Heart right ventricle (tissue), 16 donors: ENCODE measurements at regions not wholly inside any gene's neighbourhood (a gene's known extent, or its start where the extent isn't known, plus 50 kb on each side); places are given as distances from the start of the nearest gene placed in this dataset.

ENCODE experiments used
- ATAC-seq, 8 donors: fragments of 200-7000 bp; cut with Tn5 transposase; one replicate each; pipeline ENCODE4 v1.9.1; 2020; ENCODE audit warnings: mild to moderate bottlenecking in 8 of 8, moderate library complexity in 8 of 8, moderate number of reproducible peaks in 1 of 8
- DNase-seq, 2 donors: peaks; one replicate each; pipeline ENCODE4 v3.0.0-alpha.2; 2020
- H3K27ac ChIP-seq, 10 donors: fragments of 200-600 bp; sonication (generic) in 2 of 10; one replicate each; pipeline versions ENCODE4 v1.5.0 to v1.8.0; 2020 to 2022; ENCODE audit warnings: mild to moderate bottlenecking in 3 of 10
- H3K27me3 ChIP-seq, 7 donors: fragments of 200-600 bp; one replicate each; pipeline ENCODE4 v1.8.0; 2021 to 2022; ENCODE audit warnings: mild to moderate bottlenecking in 2 of 7
- H3K36me3 ChIP-seq, 9 donors: fragments of 200-600 bp; sonication (generic) in 1 of 9; one replicate each; pipeline versions ENCODE4 v1.5.0 to v1.8.0; 2020 to 2022; ENCODE audit warnings: mild to moderate bottlenecking in 2 of 9
- H3K4me1 ChIP-seq, 9 donors: fragments of 200-600 bp; sonication (generic) in 1 of 9; one replicate each; pipeline versions ENCODE4 v1.5.0 to v1.8.0; 2020 to 2022; ENCODE audit warnings: mild to moderate bottlenecking in 4 of 9
- H3K4me3 ChIP-seq, 10 donors: fragments of 200-600 bp; sonication (generic) in 2 of 10; one replicate each; pipeline versions ENCODE4 v1.5.0 to v1.8.0; 2020 to 2022; ENCODE audit warnings: mild to moderate bottlenecking in 7 of 10, moderate library complexity in 2 of 10
- H3K9me3 ChIP-seq, 11 donors: fragments of 200-600 bp in 10 of 11; sonication (generic) in 2 of 11; one replicate each; pipeline versions ENCODE4 v1.5.0 to v1.8.0; 2013 to 2022; ENCODE audit warnings: mild to moderate bottlenecking in 2 of 11, control low read depth in 1 of 11, moderate library complexity in 1 of 11
- WGBS, 2 donors: extraction: QIAGEN DNeasy Blood & Tissue Kit; methylation state at CpG; one replicate each; pipeline ENCODE4 v1.1.7; 2013; ENCODE audit warnings: inconsistent platforms in 1 of 2; 5-methylcytosine and 5-hydroxymethylcytosine counted together
- intact Hi-C, 10 donors: fragments of 100-400 bp; cut with DNase I; formaldehyde crosslinking; loops; one replicate each; pipeline versions ENCODE4 v1.11.1 to v1.14.2; 2022
- TF ChIP-seq, protein P1 (sequence below), 9 donors: fragments of 200-600 bp; sonication (generic) in 2 of 9; IDR thresholded peaks; one replicate each; pipeline versions ENCODE4 v1.5.0 to v1.8.0; 2021 to 2022; ENCODE audit warnings: antibody characterized with exemption in 9 of 9, mild to moderate bottlenecking in 5 of 9, moderate library complexity in 1 of 9
- donor health status: Arrhythmogenic right ventricular cardiomyopathy.
- donor health status: ischemic (EF 13 %, LVEDD 7.1; RV severe dilation, severe dysfunction).
- donor health status: healthy with polysubstance abuse.
- donor health status: DM: no; HTN: yes; CAD: no.
- donor health status: DM: no; HTN: no; CAD: no.
- donor health status: ischemic (EF 25% LVEDD 6.9; RV normal size, moderate dysfunction).
- donor health status: ischemic (EF 25% LVEDD 5.7; RV mildly dilated, moderate dysfunction).
- donor health status: healthy.
- donor health status: DM: yes; HTN: yes; CAD: no.
- donor health status: Ischemic cardiomyopathy.
- donor health status: ischemic (EF 35%, LVEDD 5.7; RV mildly dilated, moderate dysfunction).
- donor health status: nonischemic (EF 11% LVEDD 7.7; RV severe dilation, severe dysfunction).
- donor health status: DM: yes; HTN: yes; CAD: no.
- donor health status: PGD.
- donor health status: ischemic (EF 29% LVEDD 5.4; RV normal size, mild dysfunction).
- donor health status: nonischemic (EF 23%, LVEDD 6.1; RV moderate dilation, normal function).

DNA sequence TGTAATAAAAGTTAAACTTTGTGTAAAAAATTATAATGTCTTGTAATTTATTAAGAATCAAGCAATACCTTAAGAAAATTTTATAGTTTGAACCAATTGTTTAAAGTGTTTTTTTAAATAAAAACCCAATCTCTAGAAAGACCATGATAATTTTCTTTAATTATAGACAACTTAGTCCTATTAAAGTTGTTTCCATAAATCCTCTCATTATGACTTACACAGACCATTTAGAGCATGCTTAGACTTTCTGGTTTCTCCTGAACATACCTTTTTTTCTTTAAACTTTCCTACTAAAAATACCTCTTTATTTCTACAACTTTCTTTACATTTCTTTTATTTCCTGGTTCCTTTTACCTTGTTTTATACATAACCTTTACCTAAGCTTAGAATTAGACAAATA lies 837.4 kb downstream of the PCDH19 start:
- Histone ChIP-seq H3K27ac (no peak overlapping the region), H3K36me3 (no peaks in the 10 kb centered on the region), H3K9me3 (peaks cover 0 to 52% (median 0%) of the 10 kb centered on the region in 11 donors), H3K27me3 (no peaks in the 10 kb centered on the region), H3K4me1 (no peaks in the 10 kb centered on the region), H3K4me3 (no peak overlapping the region)
- TF ChIP-seq, protein P1, sequence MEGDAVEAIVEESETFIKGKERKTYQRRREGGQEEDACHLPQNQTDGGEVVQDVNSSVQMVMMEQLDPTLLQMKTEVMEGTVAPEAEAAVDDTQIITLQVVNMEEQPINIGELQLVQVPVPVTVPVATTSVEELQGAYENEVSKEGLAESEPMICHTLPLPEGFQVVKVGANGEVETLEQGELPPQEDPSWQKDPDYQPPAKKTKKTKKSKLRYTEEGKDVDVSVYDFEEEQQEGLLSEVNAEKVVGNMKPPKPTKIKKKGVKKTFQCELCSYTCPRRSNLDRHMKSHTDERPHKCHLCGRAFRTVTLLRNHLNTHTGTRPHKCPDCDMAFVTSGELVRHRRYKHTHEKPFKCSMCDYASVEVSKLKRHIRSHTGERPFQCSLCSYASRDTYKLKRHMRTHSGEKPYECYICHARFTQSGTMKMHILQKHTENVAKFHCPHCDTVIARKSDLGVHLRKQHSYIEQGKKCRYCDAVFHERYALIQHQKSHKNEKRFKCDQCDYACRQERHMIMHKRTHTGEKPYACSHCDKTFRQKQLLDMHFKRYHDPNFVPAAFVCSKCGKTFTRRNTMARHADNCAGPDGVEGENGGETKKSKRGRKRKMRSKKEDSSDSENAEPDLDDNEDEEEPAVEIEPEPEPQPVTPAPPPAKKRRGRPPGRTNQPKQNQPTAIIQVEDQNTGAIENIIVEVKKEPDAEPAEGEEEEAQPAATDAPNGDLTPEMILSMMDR (IDR thresholded peaks at IDR 0.05), result no peak
- DNase-seq, result no peak
- intact Hi-C loops, result no loop called here
- ATAC-seq, result no peak

DNA sequence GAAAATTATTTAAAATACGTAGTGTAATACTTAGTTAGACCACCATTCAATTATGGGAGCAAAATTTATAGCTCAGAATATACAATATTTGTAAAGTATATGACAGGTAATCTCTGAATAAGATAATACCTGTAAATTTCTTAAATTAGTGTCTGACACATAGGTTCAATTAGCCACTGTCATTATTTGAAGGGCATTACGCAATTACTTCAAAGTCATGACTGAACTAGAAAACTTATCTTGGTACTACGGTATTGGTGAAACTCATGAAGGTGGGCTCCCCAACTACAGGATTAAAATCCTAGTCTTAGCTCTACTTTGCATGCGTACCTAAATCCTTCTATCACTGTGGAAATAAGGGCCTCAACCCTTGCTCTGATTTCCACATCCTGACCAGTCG lies 860.7 kb downstream of the PCDH19 start:
- DNase-seq, result no peak
- H3K9me3 ChIP-seq, result peaks cover 0 to 10% (median 0%) of the 10 kb centered on the region in 11 donors
- no peaks in the 10 kb centered on the region for H3K4me1 ChIP-seq
- H3K27ac ChIP-seq, result no peak overlapping the region
- H3K36me3 ChIP-seq, result no peaks in the 10 kb centered on the region
- WGBS, 2 donors, result 70% methylated on average over 5 of the region's 5 CpGs
- H3K4me3 ChIP-seq, result no peak overlapping the region
- no peak for ATAC-seq
- no peaks in the 10 kb centered on the region for H3K27me3 ChIP-seq
- intact Hi-C loops, result no loop called here
- TF ChIP-seq, protein P1 (IDR thresholded peaks at IDR 0.05), result no peak

- peaks cover 0 to 5% (median 0%) of the 10 kb centered on the region in 11 donors for H3K9me3 ChIP-seq
- H3K36me3 ChIP-seq, result no peaks in the 10 kb centered on the region
- H3K27me3 ChIP-seq, result no peaks in the 10 kb centered on the region
- no peak for DNase-seq
- intact Hi-C loops, result loop anchor here in 1 of 10 donors (10.0 kb wide), 1 partner anchor 58 kb away; no protein-coding TSS in a partner anchor
- no peak for ATAC-seq
- TF ChIP-seq, protein P1 (IDR thresholded peaks at IDR 0.05), result no peak
- no peaks in the 10 kb centered on the region for H3K4me1 ChIP-seq
- H3K4me3 ChIP-seq, result no peak overlapping the region
- no peak overlapping the region for H3K27ac ChIP-seq
Observed at GRCh38 chrX:99522450-99522849, 887.6 kb downstream of the PCDH19 start.

- Histone ChIP-seq H3K27me3 (peaks cover 0 to 4% (median 0%) of the 10 kb centered on the region in 7 donors), H3K9me3 (peaks cover 0 to 13% (median 0%) of the 10 kb centered on the region in 11 donors), H3K4me3 (no peak overlapping the region), H3K4me1 (no peaks in the 10 kb centered on the region), H3K36me3 (no peaks in the 10 kb centered on the region), H3K27ac (no peak overlapping the region)
- no peak for ATAC-seq
- TF ChIP-seq, protein P1 (IDR thresholded peaks at IDR 0.05), result no peak
- intact Hi-C loops, result loop anchor here in 1 of 10 donors (10.0 kb wide), 1 partner anchor 1287 kb away; no protein-coding TSS in a partner anchor
- DNase-seq, result no peak
Observed at GRCh38 chrX:99507768-99508167, 902.3 kb downstream of the PCDH19 start.
